ENCODE measurements at regions not wholly inside any gene's neighbourhood (a gene's known extent, or its start where the extent isn't known, plus 50 kb on each side); places are given as distances from the start of the nearest gene placed in this dataset.

- TF ChIP-seq SIN3A (IDR thresholded peaks at IDR 0.05; ENCODE audit: borderline replicate concordance, insufficient read depth, low read length), result no peak
- no peak for TF ChIP-seq REST (IDR thresholded peaks at IDR 0.05; ENCODE audit: insufficient read depth in 1 of 2, low read depth in 2 of 2, low read length in 2 of 2)
- no peak for TF ChIP-seq TAF1 (IDR thresholded peaks at IDR 0.05; ENCODE audit: borderline replicate concordance, insufficient read depth, low read length)
- no peak for TF ChIP-seq POLR2AphosphoS5 (IDR thresholded peaks at IDR 0.05; ENCODE audit: low read depth, low read length)
- TF ChIP-seq FOXP2 (optimal IDR thresholded peaks at IDR 0.05; ENCODE audit: borderline replicate concordance, extremely low read depth, extremely low read length, insufficient read depth), result no peak
These were observed 249.7 kb downstream of the GLI2 start for GRCh38 chr2:120985174-120985996.
